Karpas-422 (cell line): ENCODE measurements at regions not wholly inside any gene's neighbourhood (a gene's known extent, or its start where the extent isn't known, plus 50 kb on each side); places are given as distances from the start of the nearest gene placed in this dataset.
"Not testable (repeated sequence)": the region's sequence is repeated elsewhere in the genome, so short reads cannot be mapped to it uniquely, and the experiment has no call there.

ENCODE experiments used
- DNase-seq: peaks from one replicate; pipeline ENCODE4 v3.0.0-alpha.2; 2015
- H2AFZ ChIP-seq: fragments of 200-600 bp; sonication (generic); 2 replicates; pipeline ENCODE4 v1.6.1; 2014; ENCODE audit warnings: antibody characterized with exemption, low read length, mixed read lengths
- H3K27ac ChIP-seq: fragments of 200-600 bp; sonication (generic); 2 replicates; pipeline ENCODE4 v1.5.1; 2014; ENCODE audit warnings: mild to moderate bottlenecking, low read length, moderate library complexity
- H3K27me3 ChIP-seq: fragments of 200-600 bp; sonication (generic); 2 replicates; pipeline ENCODE4 v1.6.1; 2014; ENCODE audit warnings: low read length, mixed read lengths
- H3K36me3 ChIP-seq: fragments of 200-600 bp; sonication (generic); 2 replicates; pipeline ENCODE4 v1.6.1; 2014; ENCODE audit warnings: low read length, mixed read lengths; ENCODE audit not compliant: insufficient read depth
- H3K4me1 ChIP-seq: fragments of 200-600 bp; sonication (generic); 2 replicates; pipeline ENCODE4 v1.6.1; 2014; ENCODE audit warnings: mild to moderate bottlenecking, low read length, mixed read lengths
- H3K4me2 ChIP-seq: fragments of 200-600 bp; sonication (generic); 2 replicates; pipeline ENCODE4 v1.6.1; 2014; ENCODE audit warnings: low read length, low read depth, mild to moderate bottlenecking; ENCODE audit not compliant: poor library complexity, severe bottlenecking
- H3K4me3 ChIP-seq: fragments of 200-600 bp; sonication (generic); 2 replicates; pipeline ENCODE4 v1.5.1; 2014; ENCODE audit warnings: mild to moderate bottlenecking, antibody characterized with exemption, low read length, mixed read lengths
- H3K79me2 ChIP-seq: fragments of 200-600 bp; sonication (generic); 2 replicates; pipeline ENCODE4 v1.6.1; 2014; ENCODE audit warnings: mild to moderate bottlenecking, low read length, mixed read lengths
- H3K9ac ChIP-seq: fragments of 200-600 bp; sonication (generic); 2 replicates; pipeline ENCODE4 v1.6.0; 2014; ENCODE audit warnings: low read length
- H3K9me2 ChIP-seq: fragments of 200-600 bp; sonication (generic), shearing (Covaris generic); replicated peaks from 2 replicates; pipeline ENCODE4 v1.6.0; 2014; ENCODE audit warnings: mild to moderate bottlenecking, low read length, moderate library complexity; ENCODE audit not compliant: insufficient read depth
- H3K9me3 ChIP-seq: fragments of 300-700, 200-600 bp; sonication (generic); 2 replicates; pipeline ENCODE4 v1.6.1; 2014; ENCODE audit warnings: low read length, mixed read lengths
- H4K20me1 ChIP-seq: fragments of 200-600 bp; sonication (generic); 2 replicates; pipeline ENCODE4 v1.6.1; 2014; ENCODE audit warnings: mild to moderate bottlenecking, antibody characterized with exemption, low read length, low read depth; ENCODE audit not compliant: insufficient read depth

DNA sequence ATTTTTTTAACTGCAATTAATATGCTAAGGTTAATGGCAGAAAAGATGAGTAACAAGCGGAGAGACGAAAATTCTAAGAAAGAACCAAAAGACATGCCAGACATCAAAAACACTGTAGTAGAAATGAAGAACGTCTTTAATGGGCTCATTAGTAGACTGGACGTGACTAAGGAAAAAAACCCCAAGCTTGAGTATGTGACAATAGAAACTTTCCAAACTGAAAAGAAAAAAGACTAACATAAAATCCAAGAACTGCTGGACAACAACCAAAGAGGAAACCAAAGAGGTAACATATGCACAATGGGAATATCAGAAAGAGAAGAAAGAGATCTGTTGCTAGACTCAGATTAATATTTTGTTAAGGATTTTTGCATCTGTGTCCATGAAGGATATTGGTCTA lies 94.6 kb upstream of the SETMAR start:
- no peaks in the 10 kb centered on the region for H3K79me2 ChIP-seq

DNA sequence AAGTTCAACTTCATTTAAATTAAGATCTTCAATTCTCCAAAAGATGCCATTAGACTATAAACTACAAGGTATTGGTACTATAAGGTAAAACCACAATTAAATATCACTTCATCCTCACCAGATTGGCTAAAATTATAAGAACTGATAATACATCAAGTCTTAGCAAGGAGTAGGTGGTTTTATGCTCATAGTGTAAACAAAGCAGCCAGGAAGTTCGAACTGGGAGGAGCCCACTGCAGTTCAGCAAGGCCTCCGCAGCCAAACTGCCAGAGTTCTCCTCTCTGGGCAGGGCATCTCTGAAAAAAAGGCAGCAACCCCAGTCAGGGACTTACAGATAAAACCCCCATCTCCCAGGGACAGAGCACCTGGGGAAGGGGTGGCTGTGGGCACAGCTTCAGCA lies 91.6 kb upstream of the SETMAR start:
- H3K79me2 ChIP-seq: no peaks in the 10 kb centered on the region
- H3K9me3 ChIP-seq: no peaks in the 10 kb centered on the region
- H3K27ac ChIP-seq: no peak overlapping the region
- H4K20me1 ChIP-seq: no peaks in the 10 kb centered on the region
- H3K4me3 ChIP-seq: no peak overlapping the region
- H3K9me2 ChIP-seq: no peaks in the 10 kb centered on the region
- H3K27me3 ChIP-seq: no peaks in the 10 kb centered on the region
- no peak overlapping the region for H3K4me2 ChIP-seq
- DNase-seq: no peak
- H3K9ac ChIP-seq: no peak overlapping the region
- H3K36me3 ChIP-seq: no peaks in the 10 kb centered on the region
- no peaks in the 10 kb centered on the region for H3K4me1 ChIP-seq
- H2AFZ ChIP-seq: no peak overlapping the region

More for the DNA sequence above, 94.6 kb upstream of the SETMAR start:
- no peak for DNase-seq
- no peaks in the 10 kb centered on the region for H4K20me1 ChIP-seq
- H3K36me3 ChIP-seq: no peaks in the 10 kb centered on the region
- H3K4me1 ChIP-seq: no peaks in the 10 kb centered on the region
- H3K4me2 ChIP-seq: no peak overlapping the region
- no peaks in the 10 kb centered on the region for H3K27me3 ChIP-seq
- no peaks in the 10 kb centered on the region for H3K9me3 ChIP-seq
- no peak overlapping the region for H3K27ac ChIP-seq
- H3K9me2 ChIP-seq: no peaks in the 10 kb centered on the region
- H3K4me3 ChIP-seq: no peak overlapping the region
- no peak overlapping the region for H2AFZ ChIP-seq
- H3K9ac ChIP-seq: no peak overlapping the region

DNA sequence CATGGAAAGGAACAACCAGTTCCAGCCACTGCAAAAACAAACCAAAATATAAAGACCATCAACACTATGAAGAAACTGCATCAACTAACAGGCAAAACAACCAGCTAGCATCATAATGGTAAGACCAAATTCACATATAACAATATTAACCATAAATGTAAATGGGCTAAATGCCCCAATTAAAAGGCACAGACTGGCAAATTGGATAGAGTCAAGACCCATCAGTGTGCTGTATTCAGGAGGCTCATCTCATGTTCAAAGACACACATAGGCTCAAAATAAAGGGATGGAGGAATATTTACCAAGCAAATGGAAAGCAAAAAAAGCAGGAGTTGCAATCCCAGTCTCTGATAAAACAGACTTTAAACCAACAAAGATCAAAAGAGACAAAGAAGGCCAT lies 89.7 kb upstream of the SETMAR start:
- not testable (repeated sequence) for H3K79me2 ChIP-seq, H4K20me1 ChIP-seq, H3K4me2 ChIP-seq, H3K9me3 ChIP-seq, H3K4me1 ChIP-seq, H3K9ac ChIP-seq, DNase-seq, H3K36me3 ChIP-seq, H3K27ac ChIP-seq, H3K4me3 ChIP-seq, H3K9me2 ChIP-seq, H3K27me3 ChIP-seq, H2AFZ ChIP-seq

DNA sequence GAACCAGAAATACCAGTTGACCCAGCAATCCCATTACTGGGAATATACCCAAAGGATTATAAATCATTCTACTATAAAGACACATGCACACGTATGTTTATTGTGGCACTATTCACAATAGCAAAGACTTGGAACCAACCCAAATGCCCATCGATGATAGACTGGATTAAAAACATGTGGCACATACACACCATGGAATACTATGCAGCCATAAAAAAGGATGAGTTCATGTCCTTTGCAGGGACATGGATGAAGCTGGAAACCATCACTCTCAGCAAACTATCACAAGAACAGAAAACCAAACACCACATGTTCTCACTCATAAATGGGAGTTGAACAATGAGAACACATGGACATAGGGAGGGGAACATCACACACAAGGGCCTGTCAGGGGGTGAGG lies 86.2 kb upstream of the SETMAR start:
- H2AFZ ChIP-seq, H3K36me3 ChIP-seq, H3K27ac ChIP-seq, H3K9ac ChIP-seq, H3K9me2 ChIP-seq, H3K27me3 ChIP-seq, H3K4me3 ChIP-seq, H3K79me2 ChIP-seq, H4K20me1 ChIP-seq, DNase-seq, H3K4me2 ChIP-seq, H3K9me3 ChIP-seq: not testable (repeated sequence)
- H3K4me1 ChIP-seq: peaks cover 15% of the 10 kb centered on the region

DNA sequence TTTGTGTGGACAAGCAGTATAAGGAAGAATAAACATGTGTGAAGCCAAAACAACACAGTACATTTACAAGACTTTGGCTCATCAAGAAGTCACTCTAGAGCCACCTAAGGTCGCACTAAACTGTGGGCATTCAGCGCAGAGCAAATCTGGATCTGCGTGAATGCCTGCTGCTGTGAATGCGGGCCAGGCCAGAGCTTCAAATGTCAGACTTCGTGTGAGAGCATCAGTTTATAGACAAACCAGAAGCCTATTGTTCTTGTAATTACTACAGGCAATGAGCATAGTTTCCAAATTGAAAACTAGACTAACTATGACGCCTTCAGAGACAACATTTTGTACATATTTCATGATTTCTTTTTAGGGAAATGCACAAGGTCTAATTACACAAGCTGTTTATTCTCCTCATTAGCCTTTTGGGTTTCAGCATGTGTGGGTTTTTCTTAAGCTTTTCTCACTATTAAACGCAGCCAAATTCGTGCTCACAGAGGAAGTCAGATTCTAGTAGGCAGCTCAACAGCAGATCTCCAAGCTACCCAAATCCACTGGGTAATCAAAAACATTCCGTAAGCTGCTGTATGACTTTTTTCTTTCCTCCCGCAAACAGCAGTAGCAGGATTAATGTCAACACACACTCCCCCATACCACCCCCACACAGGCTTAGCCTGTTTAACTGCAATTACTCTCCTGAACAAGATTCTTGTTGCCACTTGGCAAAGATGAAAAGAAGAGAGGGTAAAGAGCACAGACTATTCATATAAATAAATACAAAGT lies 84.5 kb upstream of the SETMAR start:
- H3K4me3 ChIP-seq: no peak overlapping the region
- H3K27ac ChIP-seq: no peak overlapping the region
- DNase-seq: no peak
- no peak overlapping the region for H2AFZ ChIP-seq
- no peaks in the 10 kb centered on the region for H3K36me3 ChIP-seq
- no peaks in the 10 kb centered on the region for H4K20me1 ChIP-seq
- H3K4me2 ChIP-seq: no peak overlapping the region
- H3K9me3 ChIP-seq: no peaks in the 10 kb centered on the region
- H3K9ac ChIP-seq: no peak overlapping the region
- H3K79me2 ChIP-seq: no peaks in the 10 kb centered on the region
- H3K27me3 ChIP-seq: no peaks in the 10 kb centered on the region
- H3K9me2 ChIP-seq: no peaks in the 10 kb centered on the region
- H3K4me1 ChIP-seq: peaks cover 15% of the 10 kb centered on the region

DNA sequence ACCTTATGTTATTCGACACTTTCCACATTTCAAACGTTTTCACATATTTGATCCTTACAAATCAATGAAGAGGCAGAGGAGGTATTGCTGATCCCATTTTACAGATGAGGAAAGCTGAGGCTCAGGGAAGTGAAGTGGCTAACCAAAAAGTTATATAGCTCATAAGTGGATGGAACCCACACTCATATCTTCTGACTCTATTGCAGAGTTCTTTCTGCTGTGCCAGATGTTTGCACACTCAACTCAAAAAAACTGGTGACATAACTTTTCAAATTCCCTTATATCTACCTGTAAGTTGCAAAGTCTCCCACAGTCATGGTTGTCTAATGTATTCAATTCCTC lies 84.0 kb upstream of the SETMAR start:
- H3K4me2 ChIP-seq: no peak overlapping the region
- H3K36me3 ChIP-seq: no peaks in the 10 kb centered on the region
- no peaks in the 10 kb centered on the region for H3K9me3 ChIP-seq
- no peaks in the 10 kb centered on the region for H3K27me3 ChIP-seq
- H3K4me3 ChIP-seq: no peak overlapping the region
- H3K9me2 ChIP-seq: no peaks in the 10 kb centered on the region
- no peak overlapping the region for H3K9ac ChIP-seq
- H3K79me2 ChIP-seq: no peaks in the 10 kb centered on the region
- no peak overlapping the region for H3K27ac ChIP-seq
- DNase-seq: no peak
- H4K20me1 ChIP-seq: no peaks in the 10 kb centered on the region
- no peak overlapping the region for H2AFZ ChIP-seq
- peaks cover 15% of the 10 kb centered on the region for H3K4me1 ChIP-seq

DNA sequence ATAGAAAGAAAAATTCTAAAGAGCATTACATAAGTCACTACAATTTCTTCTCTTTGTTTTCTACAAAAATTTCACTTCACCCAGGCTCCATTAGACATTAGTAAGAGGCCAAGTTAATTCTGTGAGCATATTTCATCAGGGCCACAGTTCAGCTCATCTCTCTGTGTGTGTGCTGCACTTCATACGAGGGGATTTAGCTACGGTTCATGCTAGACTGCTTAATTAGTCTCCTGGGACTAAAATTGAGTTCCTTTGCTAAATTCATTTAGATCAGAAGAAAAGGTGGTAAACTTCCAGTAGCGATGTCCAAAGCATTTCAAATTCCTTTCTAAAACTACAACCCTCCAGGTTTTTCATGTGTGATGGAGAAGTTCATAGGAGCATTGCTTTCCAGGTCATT lies 83.1 kb upstream of the SETMAR start:
- peak; percentile 69 for DNase-seq
- no peaks in the 10 kb centered on the region for H3K79me2 ChIP-seq
- peaks cover 15% of the 10 kb centered on the region for H3K4me1 ChIP-seq
- no peaks in the 10 kb centered on the region for H3K36me3 ChIP-seq
- peak overlapping the region; percentile 41 for H3K4me2 ChIP-seq
- no peaks in the 10 kb centered on the region for H3K27me3 ChIP-seq
- no peaks in the 10 kb centered on the region for H3K9me2 ChIP-seq
- no peaks in the 10 kb centered on the region for H3K9me3 ChIP-seq
- H3K27ac ChIP-seq: no peak overlapping the region
- peaks cover 2% of the 10 kb centered on the region; the same call in 1 of the 2 replicates for H4K20me1 ChIP-seq
- H3K9ac ChIP-seq: no peak overlapping the region
- no peak overlapping the region for H3K4me3 ChIP-seq
- no peak overlapping the region for H2AFZ ChIP-seq

DNA sequence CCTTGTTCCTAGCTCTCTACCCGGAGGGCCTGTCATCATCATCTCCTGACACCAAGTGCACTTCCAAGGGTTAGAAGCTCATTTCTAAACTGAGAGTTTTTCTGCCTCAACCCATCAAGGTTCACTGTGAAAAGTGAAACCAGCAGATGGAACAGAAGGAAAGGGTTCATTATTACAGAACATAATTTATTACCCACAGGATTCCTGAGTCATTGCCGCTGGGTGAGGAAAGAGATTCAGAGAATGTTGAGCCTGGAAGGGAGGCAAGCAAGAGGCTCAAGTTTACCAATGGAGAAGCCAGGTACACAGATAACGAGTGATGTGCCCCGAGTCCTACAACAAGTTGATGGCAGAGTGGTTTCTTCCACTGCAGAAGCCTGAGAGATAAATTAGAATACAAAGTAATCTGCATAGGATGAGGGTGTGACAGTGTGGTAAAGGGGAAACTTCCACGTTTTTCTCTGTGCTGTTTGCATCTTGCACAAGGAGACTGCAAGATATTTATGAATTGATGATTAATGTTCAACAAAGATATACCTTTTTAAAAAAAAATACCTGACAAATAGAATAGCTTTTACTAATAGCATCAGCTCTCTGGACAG lies 80.5 kb upstream of the SETMAR start:
- Histone ChIP-seq H2AFZ (no peak overlapping the region), H3K27me3 (no peaks in the 10 kb centered on the region), H3K36me3 (no peaks in the 10 kb centered on the region), H3K79me2 (no peaks in the 10 kb centered on the region), H3K4me2 (no peak overlapping the region), H3K27ac (no peak overlapping the region), H4K20me1 (peaks cover 5% of the 10 kb centered on the region; the same call in 1 of the 2 replicates), H3K9me3 (no peaks in the 10 kb centered on the region), H3K9me2 (no peaks in the 10 kb centered on the region), H3K4me1 (peaks cover 15% of the 10 kb centered on the region), H3K9ac (no peak overlapping the region), H3K4me3 (no peak overlapping the region)
- DNase-seq: no peak
